Neural progenitor cell (in vitro differentiated cells): ENCODE measurements at regions not wholly inside any gene's neighbourhood (a gene's known extent, or its start where the extent isn't known, plus 50 kb on each side); places are given as distances from the start of the nearest gene placed in this dataset.

Experiments used
- EZH2 ChIP-seq: fragments of 200-600 bp; sonication (generic); IDR thresholded peaks from 2 replicates; pipeline ENCODE4 v1.6.1; 2017; ENCODE audit warnings: antibody characterized with exemption, mild to moderate bottlenecking, moderate library complexity
- TF ChIP-seq, protein P1 (sequence below): fragments of 200-600 bp; sonication (generic); IDR thresholded peaks from 2 replicates; pipeline ENCODE4 v1.5.1; 2017; ENCODE audit warnings: antibody characterized with exemption, mild to moderate bottlenecking

DNA sequence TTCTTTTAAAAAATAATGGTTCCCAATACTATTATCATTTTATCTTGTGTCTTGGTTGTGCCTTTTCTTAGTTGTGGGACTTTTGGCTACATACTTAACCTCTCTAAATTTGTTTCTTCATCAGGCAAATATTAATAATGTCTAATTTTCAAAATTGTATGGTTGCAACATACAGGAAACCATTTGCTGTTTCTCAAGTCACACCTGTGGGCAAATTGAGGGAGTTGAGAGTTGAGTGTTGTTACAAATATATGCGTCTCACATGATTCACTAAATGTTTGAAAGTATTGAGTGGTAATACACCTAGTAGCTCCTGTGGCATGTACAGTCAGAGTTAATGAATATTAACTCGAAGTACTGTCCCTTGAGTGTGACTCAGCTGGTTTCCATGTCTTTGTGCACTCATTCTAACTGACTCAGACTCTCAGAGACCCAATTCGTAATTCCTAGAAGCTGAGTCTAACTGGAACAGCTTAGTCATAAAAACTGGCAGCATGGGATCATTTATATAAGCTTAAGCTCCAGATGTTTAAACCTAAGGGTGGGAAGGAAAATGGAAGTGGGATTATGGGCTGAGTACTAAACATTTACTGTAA is 802.4 kb downstream of the TRIML1 start:
- TF ChIP-seq, protein P1, sequence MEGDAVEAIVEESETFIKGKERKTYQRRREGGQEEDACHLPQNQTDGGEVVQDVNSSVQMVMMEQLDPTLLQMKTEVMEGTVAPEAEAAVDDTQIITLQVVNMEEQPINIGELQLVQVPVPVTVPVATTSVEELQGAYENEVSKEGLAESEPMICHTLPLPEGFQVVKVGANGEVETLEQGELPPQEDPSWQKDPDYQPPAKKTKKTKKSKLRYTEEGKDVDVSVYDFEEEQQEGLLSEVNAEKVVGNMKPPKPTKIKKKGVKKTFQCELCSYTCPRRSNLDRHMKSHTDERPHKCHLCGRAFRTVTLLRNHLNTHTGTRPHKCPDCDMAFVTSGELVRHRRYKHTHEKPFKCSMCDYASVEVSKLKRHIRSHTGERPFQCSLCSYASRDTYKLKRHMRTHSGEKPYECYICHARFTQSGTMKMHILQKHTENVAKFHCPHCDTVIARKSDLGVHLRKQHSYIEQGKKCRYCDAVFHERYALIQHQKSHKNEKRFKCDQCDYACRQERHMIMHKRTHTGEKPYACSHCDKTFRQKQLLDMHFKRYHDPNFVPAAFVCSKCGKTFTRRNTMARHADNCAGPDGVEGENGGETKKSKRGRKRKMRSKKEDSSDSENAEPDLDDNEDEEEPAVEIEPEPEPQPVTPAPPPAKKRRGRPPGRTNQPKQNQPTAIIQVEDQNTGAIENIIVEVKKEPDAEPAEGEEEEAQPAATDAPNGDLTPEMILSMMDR: no peak
- no peak for TF ChIP-seq EZH2
